ENCODE measurements at regions not wholly inside any gene's neighbourhood (a gene's known extent, or its start where the extent isn't known, plus 50 kb on each side); places are given as distances from the start of the nearest gene placed in this dataset.
"Not testable (repeated sequence)": the region's sequence is repeated elsewhere in the genome, so short reads cannot be mapped to it uniquely, and the experiment has no call there.

DNA sequence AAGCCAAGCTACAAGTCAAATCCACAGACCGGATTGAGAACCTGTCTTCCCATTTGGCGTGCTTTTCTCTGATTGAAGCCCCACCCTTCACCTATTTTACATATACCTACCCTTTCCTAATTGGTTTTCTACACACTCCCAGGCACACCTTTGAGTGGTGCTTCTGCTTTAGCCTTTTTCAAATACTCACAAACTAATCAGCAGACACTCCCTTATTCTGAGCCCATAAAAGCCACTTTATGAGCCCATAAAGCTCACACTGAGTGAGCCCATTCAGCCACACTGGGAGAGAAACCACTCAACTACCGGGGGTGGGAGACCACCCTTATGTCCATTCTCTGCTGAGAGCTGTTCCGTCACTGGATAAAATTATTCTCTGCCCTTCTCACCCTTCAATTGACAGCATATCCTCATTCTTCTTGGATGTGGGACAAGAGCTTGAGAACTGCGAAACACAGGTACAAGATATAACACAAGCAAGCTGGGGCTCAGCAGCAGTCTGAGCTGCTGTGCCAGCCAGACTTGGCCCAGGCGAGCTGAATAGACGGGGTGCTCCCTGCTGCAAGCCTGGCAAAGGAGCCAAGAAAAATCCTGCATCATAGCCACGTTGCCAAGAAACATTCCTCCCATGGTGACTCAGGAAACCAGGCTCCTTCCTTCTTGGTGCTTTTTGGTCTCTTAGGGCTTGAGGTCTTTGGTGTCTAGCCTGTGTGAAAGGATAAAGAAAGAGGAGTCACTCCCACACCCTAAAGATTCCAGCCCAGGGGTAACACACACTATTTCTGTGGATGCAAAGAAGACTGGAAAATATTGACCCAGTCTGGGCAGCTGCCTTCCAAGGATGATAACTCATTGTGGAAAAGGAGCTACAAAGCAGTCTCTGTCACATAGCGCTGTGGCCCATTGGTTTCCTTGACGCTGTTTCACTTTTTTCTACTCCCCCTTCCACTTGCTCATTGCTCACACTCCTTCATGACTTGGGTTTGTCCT, 609.7 kb downstream of the MCTP2 start:
- no peak for DNase-seq

DNA sequence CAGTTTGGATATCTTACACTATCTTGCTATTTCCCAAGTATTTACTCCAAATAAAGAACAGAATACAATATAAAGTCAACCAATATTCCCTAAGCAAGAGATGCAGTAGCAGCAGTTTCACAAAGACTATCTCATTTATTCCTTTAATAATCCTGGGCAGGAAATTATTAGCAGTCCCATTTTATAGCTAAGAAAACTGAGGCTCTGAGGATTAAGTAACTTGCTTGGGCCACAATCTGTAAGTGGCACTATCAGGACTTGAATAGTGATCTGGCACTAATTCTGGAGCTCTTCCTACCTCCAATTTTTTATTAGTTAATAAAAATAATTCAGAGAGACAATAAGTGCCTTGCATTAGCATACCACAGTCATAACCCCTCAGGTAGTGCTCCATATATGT, 611.7 kb downstream of the MCTP2 start:
- DNase-seq: no peak

DNA sequence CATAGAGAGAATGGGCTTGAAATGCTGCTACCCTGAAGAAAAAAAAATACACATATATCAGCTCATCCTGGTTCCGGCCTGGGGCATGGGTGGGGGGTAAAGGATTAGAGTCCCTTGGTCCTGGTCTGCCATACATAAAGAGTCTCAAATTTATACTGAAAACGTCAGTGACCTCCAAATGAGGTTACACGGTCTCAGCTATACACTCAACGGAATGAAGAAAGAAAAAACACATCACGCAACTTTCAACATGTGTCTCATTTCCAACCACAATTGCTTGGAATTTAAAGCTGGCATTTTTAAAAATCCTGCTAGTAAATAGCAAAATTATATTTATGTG, 612.8 kb downstream of the MCTP2 start:
- DNase-seq: no peak

DNA sequence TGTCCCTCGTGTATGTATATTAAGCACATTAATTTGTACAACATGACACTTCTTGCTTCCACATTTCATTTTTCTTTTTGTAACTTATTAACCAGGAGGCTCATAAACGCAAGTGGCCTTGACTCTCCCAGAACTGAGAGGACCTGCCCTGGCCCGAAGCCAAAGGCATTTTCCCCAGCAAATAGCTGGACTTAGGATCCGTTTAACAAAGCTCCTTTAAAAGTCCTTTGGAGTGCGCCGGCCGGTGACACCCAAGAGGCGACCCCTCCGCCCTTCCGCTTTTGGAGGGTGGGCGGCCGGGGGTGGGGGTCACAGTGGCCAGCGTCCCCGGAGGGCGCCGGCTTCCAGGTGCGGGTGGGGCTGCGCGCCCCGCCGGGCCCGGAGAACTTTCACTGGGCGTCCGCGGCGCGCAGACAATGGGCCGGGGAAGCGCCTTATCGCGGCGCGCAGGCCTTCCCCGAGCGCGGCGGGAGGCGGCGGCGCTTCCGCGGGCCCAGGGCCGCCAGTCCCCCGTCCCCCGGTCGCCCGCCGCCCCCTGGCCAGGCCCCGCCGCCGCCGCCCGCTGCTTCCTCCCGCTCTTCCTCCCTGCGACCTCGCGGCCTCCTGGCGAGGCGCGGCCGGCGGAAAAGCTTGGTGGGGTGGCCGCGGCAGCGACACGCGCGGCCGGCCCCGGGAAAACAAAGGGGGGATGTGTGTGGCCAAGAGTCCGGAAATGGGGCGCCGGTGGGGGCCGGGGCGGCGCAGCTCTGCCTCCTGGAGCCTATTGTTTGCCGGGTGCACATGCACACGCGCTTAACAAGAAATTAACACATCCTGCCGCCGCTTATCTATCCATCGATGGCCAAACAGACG, 613.4 kb downstream of the MCTP2 start:
- peak in 22 of 56 donors; percentile 4 to 46 (median 8) for DNase-seq

DNA sequence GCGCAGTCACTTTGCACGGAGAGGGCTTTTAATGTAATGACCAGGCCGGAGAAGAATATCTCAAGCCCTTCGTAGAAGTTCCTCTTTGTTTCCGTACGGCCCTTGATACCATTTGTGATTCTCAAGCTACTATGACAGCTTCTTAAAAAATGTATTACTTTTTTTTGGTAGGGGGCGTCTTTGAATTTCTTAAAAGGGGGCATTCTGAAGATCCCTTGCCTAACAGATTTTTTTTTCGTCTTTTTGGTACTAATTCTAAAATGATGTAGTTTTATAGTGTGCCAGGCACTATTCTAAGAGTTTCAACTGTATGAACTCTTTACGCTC, 614.0 kb downstream of the MCTP2 start:
- no peak for DNase-seq

DNA sequence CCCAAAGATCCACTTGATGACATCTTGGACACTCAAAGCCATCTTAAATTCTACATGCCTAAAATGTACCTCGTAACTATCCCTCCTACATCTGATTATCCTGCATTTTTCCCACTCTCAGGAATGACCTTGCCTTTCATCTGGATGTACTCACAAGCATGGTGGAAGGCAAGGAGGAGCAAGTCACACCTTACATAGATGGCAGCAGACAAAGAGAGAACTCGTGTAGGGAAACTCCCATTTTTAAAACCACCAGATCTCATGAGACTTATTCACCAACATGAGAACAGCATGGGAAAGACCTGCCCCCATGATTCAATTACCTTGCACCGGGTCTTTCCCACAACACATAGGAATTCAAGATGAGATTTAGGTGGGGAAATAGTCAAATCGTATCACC, 616.0 kb downstream of the MCTP2 start:
- no peak for DNase-seq

DNA sequence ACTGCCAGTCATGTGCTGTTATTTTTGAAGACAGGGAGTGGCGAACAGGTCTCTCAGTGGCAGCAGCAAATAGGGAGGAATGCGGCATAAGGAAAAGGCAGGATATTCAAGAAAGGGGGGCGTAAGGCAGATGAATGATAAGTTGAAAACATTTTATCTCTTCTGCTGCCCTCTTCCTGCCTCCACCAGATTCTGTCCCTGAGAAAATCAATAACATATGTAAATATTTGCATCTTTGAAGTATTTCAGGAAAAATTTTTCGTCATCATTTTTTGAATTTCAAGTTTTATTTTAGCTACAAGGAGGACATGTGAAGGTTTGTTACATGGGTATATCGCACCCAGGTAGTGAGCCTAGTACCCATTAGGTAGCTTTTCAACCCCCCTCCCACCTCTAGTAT, 616.7 kb downstream of the MCTP2 start:
- no peak for DNase-seq

DNA sequence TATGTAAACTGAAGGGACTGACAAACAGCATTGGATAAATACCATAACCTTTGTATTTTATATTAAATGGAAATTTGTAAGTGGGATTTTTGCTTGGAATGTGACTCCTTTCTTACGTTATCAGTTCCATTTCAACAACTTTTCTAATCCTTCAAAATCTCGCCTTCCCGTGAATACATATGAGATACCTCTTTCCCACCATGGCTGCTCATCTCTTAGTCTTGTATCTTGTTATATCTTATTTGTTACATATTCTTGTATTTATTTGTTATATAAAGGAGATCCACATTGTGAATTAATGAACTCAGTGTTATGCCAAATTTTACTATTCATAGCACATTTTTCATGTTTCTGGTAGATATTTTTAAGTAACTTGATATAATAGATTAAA, 623.7 kb downstream of the MCTP2 start:
- DNase-seq: no peak

DNA sequence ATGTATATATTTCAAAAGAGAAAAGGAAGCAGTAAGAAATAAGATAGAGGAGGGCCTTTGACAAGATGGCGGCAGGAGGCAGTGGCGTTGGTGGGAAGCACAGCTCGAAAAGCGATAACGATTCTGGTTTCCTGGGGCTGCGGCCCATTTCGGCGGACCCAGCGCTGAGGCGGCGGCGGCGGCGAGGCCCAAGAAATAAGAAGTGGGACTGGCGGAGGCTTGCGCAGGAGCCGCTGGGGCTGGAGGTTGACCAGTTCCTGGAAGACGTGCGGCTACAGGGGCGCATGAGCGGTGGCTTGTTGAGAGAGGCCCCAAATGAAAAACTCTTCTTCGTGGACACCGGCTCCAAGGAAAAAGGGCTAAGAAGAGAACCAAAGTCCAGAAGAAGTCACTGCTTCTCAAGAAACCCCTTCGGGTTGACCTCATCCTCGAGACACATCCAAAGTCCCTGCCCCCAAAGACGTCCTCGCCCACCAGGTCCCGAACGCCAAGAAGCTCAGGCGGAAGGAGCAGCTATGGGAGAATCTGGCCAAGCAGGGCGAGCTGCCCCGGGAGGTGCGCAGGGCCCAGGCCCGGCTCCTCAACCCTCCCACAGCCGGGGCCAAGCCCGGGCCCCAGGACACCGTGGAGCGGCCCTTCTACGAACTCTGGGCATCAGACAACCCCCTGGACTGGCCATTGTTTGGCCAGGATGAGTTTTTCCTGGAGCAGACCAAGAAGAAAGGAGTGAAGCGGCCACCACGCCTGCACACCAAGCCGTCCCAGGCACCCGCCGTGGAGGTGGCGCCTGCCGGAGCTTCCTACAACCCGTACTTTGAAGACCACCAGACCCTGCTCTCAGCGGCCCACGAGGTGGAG, 624.3 kb downstream of the MCTP2 start:
- DNase-seq: no peak

DNA sequence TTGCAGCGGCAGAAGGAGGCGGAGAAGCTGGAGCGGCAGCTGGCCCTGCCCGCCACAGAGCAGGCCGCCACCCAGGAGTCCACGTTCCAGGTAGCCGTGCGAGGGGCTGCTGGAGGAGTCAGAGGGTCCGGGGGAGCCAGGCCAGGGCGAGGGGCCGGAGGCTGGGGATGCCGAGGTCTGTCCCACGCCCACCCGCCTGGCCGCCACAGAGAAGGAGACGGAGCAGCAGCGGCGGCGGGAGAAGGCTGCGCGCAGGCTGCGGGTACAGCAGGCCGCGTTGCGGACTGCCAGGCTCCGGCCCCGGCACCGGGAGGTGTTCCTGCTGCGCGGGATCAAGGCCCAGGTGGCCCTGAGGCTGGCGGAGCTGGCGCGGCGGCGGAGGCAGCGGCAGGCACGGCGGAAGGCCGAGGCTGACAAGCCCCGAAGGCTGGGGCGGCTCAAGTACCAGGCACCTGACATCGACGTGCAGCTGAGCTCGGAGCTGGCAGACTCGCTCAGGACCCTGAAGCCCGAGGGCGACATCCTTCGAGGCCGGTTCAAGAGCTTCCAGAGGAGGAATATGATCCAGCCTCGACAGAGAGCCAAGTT, 625.0 kb downstream of the MCTP2 start:
- no peak for DNase-seq

DNA sequence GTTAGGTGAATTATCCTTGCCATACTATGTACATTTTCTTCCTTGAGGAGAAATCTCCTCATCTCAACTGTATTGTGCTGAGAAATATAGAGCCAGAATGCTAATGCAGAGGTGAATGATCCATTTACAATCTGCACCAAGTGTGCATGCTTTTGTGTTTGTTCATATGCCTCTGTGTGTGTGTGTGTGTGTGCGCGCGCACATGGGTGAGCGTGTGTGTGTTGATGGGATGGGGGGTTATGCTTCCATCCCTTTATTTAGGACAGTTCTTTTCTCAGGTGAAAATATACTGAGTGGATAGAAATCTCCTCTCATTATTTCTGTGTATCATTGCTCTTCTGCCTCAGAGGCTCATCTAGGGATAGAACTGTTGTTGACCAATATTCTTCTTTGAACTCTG, 626.1 kb downstream of the MCTP2 start:
- no peak for DNase-seq

DNA sequence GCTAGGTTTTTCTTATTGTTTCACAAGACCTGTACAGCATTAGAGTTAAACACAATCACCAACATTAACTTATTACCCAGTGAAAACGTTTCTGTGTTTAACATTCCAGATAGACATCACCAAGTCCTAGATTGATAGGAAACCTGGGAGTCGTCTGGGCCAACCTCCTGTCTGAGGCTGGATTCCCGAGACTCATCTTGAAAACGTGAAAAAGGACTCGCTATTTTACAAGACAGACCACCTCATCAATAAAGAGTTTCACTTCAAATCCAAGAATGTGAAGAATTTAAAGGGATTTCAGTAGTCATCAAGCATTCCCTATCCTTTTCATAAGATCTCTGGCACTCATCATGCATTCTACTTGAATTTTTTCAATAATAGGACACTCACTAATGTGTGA, 626.6 kb downstream of the MCTP2 start:
- no peak for DNase-seq

DNA sequence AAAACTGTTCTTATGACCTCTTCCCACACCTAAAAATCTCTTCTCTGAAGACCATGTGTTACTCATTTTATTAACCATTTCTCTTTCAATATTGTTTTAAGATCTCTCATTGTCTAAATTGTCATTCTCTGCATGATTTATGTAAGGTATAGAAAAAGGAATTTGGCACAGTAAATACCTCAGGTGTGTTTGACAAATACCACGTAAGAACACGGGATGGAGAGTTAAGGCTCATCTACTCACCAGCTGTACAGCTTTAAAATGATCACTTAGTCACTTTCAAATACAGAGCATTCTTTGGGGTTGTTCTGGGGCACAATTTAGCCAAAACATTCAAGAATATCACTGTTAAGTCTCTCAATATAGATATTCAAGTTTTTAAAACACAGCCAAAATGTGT, 627.1 kb downstream of the MCTP2 start:
- no peak for DNase-seq

DNA sequence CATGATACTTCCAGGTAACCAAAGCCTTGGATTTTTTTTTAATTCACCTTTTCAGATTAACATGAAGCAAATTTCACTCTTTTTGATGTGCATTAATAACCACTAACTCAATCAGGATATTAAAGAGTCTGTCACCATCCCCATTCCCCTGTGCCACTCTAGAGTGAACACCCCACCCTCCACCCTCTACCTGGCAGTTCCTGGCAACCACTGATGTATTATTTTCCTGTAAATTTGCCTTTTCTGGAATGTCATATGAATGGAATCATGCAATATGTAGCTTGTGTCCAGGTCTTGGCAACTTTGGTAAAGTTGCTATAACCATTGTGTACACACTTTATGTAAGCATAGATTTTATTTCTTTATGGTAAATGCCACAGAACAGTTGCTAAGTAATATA, 627.6 kb downstream of the MCTP2 start:
- DNase-seq: no peak

DNA sequence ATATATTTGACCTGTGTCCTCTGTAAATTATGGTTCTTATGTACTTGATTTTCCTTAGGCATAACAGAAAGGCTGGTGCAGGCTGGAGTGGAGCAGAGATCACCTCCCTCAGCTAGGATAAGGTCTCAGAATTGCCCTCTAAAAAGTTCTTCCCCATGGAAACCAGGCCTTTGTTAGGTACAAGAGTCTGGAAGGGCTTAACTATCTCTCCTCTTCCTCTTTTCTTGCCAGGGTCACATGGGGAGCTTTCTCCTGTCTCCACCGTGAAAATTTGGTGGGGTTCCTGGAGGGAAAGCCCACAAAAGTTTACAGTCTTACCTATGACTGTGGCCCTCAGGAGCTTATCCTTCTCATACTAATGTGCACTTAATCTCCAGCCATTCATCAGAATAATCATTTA, 633.2 kb downstream of the MCTP2 start:
- DNase-seq: no peak

DNA sequence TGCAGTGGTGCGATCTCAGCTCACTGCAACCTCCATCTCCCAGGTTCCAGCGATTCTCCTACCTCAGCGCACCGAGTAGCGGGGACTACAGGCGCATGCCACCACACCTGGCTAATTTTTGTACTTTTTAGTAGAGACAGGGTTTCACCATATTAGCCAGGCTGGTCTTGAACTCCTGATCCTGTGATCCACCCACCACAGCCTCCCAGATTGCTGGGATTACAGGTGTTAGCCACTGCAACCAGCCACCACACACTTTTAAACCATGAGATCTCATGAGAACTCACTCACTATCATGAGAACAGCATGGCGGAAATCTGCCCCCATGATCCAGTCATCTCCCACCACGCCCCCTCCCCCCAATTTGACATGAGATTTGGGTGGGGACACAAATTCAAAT, 636.9 kb downstream of the MCTP2 start:
- DNase-seq: not testable (repeated sequence)

DNA sequence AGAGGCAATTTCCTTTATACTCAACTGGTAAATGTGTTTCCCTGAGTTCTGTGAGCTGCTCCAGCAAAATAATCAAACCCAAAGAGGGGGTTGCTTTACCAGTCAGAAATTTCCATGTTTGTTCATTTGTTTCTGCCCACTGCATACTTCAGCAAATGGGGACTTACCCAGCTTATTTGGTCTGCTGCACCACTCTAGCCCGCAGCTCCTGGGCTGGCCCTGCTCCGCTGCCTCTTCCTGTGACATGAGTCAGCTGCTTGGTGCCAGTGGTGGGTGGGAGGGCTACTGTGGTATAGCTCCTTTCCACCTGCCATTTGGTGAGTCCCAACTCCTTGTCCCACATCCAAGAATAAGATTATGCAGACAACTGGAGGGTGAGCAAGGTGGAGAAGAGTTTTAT, 644.2 kb downstream of the MCTP2 start:
- no peak for DNase-seq

DNA sequence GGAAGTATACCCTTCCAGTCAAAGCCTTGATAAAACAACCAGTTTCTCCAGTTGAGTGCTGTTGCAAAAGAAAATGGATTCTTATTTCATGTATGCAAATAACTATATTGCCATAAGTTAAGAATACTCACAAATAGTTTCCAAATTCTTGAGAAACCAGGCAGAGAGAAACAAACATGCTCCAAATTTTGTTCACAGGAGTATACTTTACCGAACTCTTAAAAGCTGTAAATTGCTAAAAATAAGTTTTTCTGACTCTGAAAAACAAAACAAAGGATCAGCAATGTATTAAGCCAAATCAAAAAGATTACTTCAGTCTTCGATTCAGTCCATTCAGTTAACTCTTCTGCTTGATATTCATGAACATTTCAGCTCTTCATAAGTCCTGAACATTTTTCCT, 646.5 kb downstream of the MCTP2 start:
- DNase-seq: no peak

DNA sequence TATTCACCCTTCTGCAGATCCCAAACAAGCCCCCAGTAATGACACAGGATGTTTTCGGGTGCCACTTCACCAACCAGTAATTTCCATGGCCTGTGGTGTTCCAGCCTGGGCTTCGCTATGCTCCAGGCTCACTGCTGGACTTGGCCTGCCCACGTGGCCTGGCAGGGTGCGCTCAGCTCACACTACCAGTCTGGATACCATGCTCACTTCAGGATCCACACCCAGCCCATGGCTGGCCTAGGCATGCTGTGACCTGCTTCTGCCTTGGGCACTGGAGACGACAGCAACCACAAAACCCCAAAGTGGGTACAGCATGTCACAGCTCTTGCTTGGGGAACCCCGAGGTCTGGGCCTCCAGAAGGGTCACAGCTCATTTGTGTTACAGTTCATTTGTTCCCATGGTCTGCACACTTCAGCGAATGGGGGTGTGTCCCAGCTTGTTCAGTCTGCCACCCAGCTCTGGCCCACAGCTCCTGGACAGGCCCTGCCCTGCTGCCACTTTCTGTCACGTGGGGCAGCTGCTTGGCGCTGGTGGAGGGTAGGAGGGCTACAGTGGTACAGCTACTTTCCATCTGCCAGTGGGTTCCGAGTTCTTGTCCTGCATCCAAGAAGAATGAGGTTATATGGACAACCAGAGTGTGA, 650.8 kb downstream of the MCTP2 start:
- no peak for DNase-seq

DNA sequence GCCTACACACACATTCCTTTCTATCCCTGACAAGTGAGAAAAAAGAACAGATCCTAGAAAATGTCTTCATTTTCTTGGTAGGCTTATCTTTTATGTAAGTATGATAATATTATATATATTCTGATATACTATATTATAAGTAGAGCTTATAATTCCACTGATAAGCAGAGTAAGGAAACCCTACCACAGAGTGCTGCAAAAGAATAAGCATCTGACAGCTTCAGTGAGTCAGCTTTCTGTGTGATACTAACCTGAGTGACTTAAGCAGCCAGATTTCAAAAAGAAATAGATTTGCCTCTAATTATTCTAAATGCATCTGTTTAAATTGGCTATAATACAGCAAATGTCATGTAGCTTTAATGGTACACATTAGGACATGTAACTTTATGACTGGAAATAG, 656.0 kb downstream of the MCTP2 start:
- no peak for DNase-seq

DNA sequence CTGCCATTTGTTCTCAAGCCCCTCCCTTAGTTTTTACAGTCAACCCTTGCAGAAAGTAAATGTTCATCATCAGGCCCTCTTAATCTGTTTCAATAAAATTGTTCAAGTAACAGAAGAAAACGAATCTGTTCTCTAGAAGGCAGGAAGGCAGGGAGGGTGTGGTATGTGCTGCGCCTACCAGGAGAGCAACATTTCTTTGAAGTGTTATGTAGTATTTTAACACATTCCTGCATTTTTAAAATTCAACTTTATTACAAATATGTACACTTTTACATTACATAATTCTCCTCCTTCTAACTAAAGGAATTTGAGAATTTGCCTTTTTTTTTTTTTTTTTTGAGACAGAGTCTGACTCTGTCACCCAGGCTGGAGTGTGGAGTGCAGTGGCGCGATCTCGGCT, 657.8 kb downstream of the MCTP2 start:
- DNase-seq: no peak

Data from amygdala (tissue), 56 donors.